GM12878 (cell line): ENCODE measurements at regions not wholly inside any gene's neighbourhood (a gene's known extent, or its start where the extent isn't known, plus 50 kb on each side); places are given as distances from the start of the nearest gene placed in this dataset.

Source experiments
- ATAC-seq: fragments of 200-7000 bp; cut with Tn5 transposase; 3 replicates; pipeline ENCODE4 v1.9.1; 2020; ENCODE audit warnings: mild to moderate bottlenecking, moderate library complexity
- BruUV-seq: library from RNA; stranded (reverse); fragments of 400-500 nt; replicated peaks from 2 replicates; lab custom pipeline; 2021; lab: Mats Ljungman, UMichigan
- CTCF ChIA-PET: fragments of 300-600 bp; sonication (Branson Sonifier 250); formaldehyde crosslinking; extraction: SDS; loops from one replicate; lab custom pipeline; 2021; ENCODE audit warnings: inconsistent platforms; lab: Yijun Ruan, JAX
- POLR2A ChIA-PET: fragments of 350-600 bp; formaldehyde crosslinking; extraction: SDS; loops from one replicate; lab custom pipeline; 2021; ENCODE audit warnings: inconsistent platforms; lab: Charles Lee
- RAD21 ChIA-PET: fragments of 300-600 bp; sonication (Branson Sonifier 250); formaldehyde crosslinking; loops from one replicate; lab custom pipeline; 2023; ENCODE audit warnings: antibody characterized with exemption; ENCODE audit not compliant: unreplicated experiment; lab: Charles Lee
- SMC1A ChIA-PET: fragments of 300-600 bp; sonication (Branson Sonifier 250); formaldehyde crosslinking; loops from one replicate; lab custom pipeline; 2023; ENCODE audit not compliant: unreplicated experiment, uncharacterized antibody; lab: Charles Lee
- DNase-seq: peaks from one replicate; pipeline ENCODE4 v3.0.0-alpha.2; 2011; ENCODE audit warnings: low read depth, low spot score
- FAIRE-seq: peaks from 3 replicates; lab custom pipeline; 2011; peaks lifted over from hg19 to GRCh38; lab: Jason Lieb, UNC
- H2AFZ ChIP-seq: 2 replicates; pipeline ENCODE4 v1.6.0; 2011; ENCODE audit warnings: low read depth, low read length, control low read depth; ENCODE audit not compliant: control insufficient read depth
- H3K27ac ChIP-seq: 2 replicates; pipeline ENCODE4 v1.5.1; 2011; ENCODE audit warnings: control low read depth; ENCODE audit not compliant: control insufficient read depth, insufficient read depth
- H3K27me3 ChIP-seq, 2 experiments: replicated peaks in 1 of 2; 2 replicates each; pipeline versions ENCODE4 v1.6.0 to v1.6.1; 2011; ENCODE audit warnings: low read length in 1 of 2; ENCODE audit not compliant: control insufficient read depth in 2 of 2, insufficient read depth in 2 of 2
- H3K36me3 ChIP-seq, 2 experiments: 2 replicates each; pipeline ENCODE4 v1.5.1; 2011; ENCODE audit warnings: low read length in 1 of 2; ENCODE audit not compliant: control insufficient read depth in 2 of 2, insufficient read depth in 2 of 2
- H3K4me1 ChIP-seq: 2 replicates; pipeline ENCODE4 v1.6.1; 2011; ENCODE audit warnings: mild to moderate bottlenecking, low read length, moderate library complexity, mixed read lengths; ENCODE audit not compliant: control insufficient read depth, insufficient read depth
- H3K4me2 ChIP-seq: 2 replicates; pipeline ENCODE4 v1.6.0; 2011; ENCODE audit warnings: control low read depth; ENCODE audit not compliant: control insufficient read depth, insufficient read depth
- H3K4me3 ChIP-seq: fragments of 200-600 bp; sonication (generic); 2 replicates; pipeline ENCODE4 v1.5.1; 2016
- H3K79me2 ChIP-seq: 2 replicates; pipeline ENCODE4 v1.6.0; 2011; ENCODE audit warnings: low read length; ENCODE audit not compliant: control insufficient read depth, insufficient read depth
- H3K9ac ChIP-seq: 2 replicates; pipeline ENCODE4 v1.8.0; 2011; ENCODE audit warnings: low read length, control low read depth, mixed read lengths; ENCODE audit not compliant: control insufficient read depth, insufficient read depth
- H3K9me3 ChIP-seq: replicated peaks from 3 replicates; pipeline ENCODE4 v1.5.1; 2011; ENCODE audit warnings: mild to moderate bottlenecking, low read length; ENCODE audit not compliant: control insufficient read depth, insufficient read depth
- H4K20me1 ChIP-seq: 2 replicates; pipeline ENCODE4 v1.6.0; 2011; ENCODE audit not compliant: control insufficient read depth, insufficient read depth
- BRCA1 ChIP-seq: IDR thresholded peaks from 2 replicates; pipeline ENCODE4 v1.6.1; 2011; ENCODE audit warnings: low read depth, low read length, improper control_type of control experiment
- EP300 ChIP-seq, 2 experiments: fragments of 150-350 bp in 1 of 2; IDR thresholded peaks; 2 replicates each; pipeline ENCODE4 v1.6.1; 2011 to 2012; ENCODE audit warnings: low read depth in 2 of 2, low read length in 2 of 2, borderline replicate concordance in 1 of 2, improper control_type of control experiment in 1 of 2, inconsistent platforms in 1 of 2; ENCODE audit not compliant: control insufficient read depth in 1 of 2
- HDAC6 ChIP-seq: fragments of 200-600 bp; sonication (generic); IDR thresholded peaks from one replicate; pipeline ENCODE4 v1.8.0; 2017; ENCODE audit warnings: antibody characterized with exemption; ENCODE audit not compliant: unreplicated experiment
- KAT2A ChIP-seq: conservative IDR thresholded peaks from 2 replicates; pipeline ENCODE4 v1.6.1; 2011; ENCODE audit warnings: low read depth, low read length; ENCODE audit not compliant: control insufficient read depth
- NR2C2 ChIP-seq: IDR thresholded peaks from 2 replicates; pipeline ENCODE4 v1.6.1; 2011; ENCODE audit warnings: borderline replicate concordance, low read depth; ENCODE audit not compliant: control insufficient read depth, insufficient read length
- RAD51 ChIP-seq: fragments of 450-650 bp; IDR thresholded peaks from 2 replicates; pipeline ENCODE4 v1.6.1; 2016; ENCODE audit warnings: moderate library complexity, mild to moderate bottlenecking, inconsistent platforms
- YY1 ChIP-seq: IDR thresholded peaks from 2 replicates; pipeline ENCODE4 v1.6.1; 2011; ENCODE audit warnings: low read depth, mild to moderate bottlenecking, low read length
- WGBS: methylation state at CpG from one replicate; pipeline ENCODE4 v1.1.6; 2016; ENCODE audit warnings: low lambda C conversion rate; ENCODE audit not compliant: insufficient replicate concordance, insufficient coverage; ENCODE audit errors: missing lambda C conversion rate; 5-methylcytosine and 5-hydroxymethylcytosine counted together
- in situ Hi-C: fragments of 300-500 bp; cut with MboI; formaldehyde crosslinking; loops from 9 replicates; pipeline ENCODE4 v1.14.3; 2018; ENCODE audit warnings: mixed read lengths
- intact Hi-C: fragments of 100-400 bp; cut with micrococcal nuclease; formaldehyde crosslinking; loops from one replicate; pipeline ENCODE4 v1.14.2; 2022; ENCODE audit not compliant: unreplicated experiment
- TF ChIP-seq, protein P1 (sequence below): fragments of 450-650 bp; IDR thresholded peaks from 2 replicates; pipeline ENCODE4 v1.6.1; 2017; ENCODE audit warnings: borderline replicate concordance
- TF ChIP-seq, protein P2 (sequence below): IDR thresholded peaks from 2 replicates; pipeline ENCODE4 v1.6.1; 2012; ENCODE audit warnings: improper control_type of control experiment, low read depth, low read length; ENCODE audit not compliant: insufficient replicate concordance

GRCh38 chr9:108456903-108457302 is 398.9 kb downstream of the ACTL7B start:
- Histone ChIP-seq H3K27me3 (no peaks in the 10 kb centered on the region), H3K9ac (no peak overlapping the region), H2AFZ (no peak overlapping the region), H3K79me2 (no peaks in the 10 kb centered on the region), H3K4me2 (no peak overlapping the region), H3K27ac (no peak overlapping the region), H3K9me3 (no peaks in the 10 kb centered on the region), H3K4me1 (no peaks in the 10 kb centered on the region), H4K20me1 (no peaks in the 10 kb centered on the region), H3K36me3 (no peaks in the 10 kb centered on the region), H3K4me3 (no peak overlapping the region)
- WGBS, result 26% methylated on average over 2 of the region's 2 CpGs
- in situ Hi-C loops (no loop called here), intact Hi-C loops (no loop called here)
- TF ChIP-seq HDAC6 (no peak), RAD51 (no peak), EP300 (IDR thresholded peaks at IDR 0.05; ENCODE audit: borderline replicate concordance in 1 of 2, control insufficient read depth in 1 of 2, low read depth in 2 of 2, low read length in 2 of 2) (no peak), BRCA1 (no peak), NR2C2 (no peak), YY1 (no peak), KAT2A (no peak)
- TF ChIP-seq, protein P1, sequence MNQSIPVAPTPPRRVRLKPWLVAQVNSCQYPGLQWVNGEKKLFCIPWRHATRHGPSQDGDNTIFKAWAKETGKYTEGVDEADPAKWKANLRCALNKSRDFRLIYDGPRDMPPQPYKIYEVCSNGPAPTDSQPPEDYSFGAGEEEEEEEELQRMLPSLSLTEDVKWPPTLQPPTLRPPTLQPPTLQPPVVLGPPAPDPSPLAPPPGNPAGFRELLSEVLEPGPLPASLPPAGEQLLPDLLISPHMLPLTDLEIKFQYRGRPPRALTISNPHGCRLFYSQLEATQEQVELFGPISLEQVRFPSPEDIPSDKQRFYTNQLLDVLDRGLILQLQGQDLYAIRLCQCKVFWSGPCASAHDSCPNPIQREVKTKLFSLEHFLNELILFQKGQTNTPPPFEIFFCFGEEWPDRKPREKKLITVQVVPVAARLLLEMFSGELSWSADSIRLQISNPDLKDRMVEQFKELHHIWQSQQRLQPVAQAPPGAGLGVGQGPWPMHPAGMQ, result no peak
- TF ChIP-seq, protein P2, sequence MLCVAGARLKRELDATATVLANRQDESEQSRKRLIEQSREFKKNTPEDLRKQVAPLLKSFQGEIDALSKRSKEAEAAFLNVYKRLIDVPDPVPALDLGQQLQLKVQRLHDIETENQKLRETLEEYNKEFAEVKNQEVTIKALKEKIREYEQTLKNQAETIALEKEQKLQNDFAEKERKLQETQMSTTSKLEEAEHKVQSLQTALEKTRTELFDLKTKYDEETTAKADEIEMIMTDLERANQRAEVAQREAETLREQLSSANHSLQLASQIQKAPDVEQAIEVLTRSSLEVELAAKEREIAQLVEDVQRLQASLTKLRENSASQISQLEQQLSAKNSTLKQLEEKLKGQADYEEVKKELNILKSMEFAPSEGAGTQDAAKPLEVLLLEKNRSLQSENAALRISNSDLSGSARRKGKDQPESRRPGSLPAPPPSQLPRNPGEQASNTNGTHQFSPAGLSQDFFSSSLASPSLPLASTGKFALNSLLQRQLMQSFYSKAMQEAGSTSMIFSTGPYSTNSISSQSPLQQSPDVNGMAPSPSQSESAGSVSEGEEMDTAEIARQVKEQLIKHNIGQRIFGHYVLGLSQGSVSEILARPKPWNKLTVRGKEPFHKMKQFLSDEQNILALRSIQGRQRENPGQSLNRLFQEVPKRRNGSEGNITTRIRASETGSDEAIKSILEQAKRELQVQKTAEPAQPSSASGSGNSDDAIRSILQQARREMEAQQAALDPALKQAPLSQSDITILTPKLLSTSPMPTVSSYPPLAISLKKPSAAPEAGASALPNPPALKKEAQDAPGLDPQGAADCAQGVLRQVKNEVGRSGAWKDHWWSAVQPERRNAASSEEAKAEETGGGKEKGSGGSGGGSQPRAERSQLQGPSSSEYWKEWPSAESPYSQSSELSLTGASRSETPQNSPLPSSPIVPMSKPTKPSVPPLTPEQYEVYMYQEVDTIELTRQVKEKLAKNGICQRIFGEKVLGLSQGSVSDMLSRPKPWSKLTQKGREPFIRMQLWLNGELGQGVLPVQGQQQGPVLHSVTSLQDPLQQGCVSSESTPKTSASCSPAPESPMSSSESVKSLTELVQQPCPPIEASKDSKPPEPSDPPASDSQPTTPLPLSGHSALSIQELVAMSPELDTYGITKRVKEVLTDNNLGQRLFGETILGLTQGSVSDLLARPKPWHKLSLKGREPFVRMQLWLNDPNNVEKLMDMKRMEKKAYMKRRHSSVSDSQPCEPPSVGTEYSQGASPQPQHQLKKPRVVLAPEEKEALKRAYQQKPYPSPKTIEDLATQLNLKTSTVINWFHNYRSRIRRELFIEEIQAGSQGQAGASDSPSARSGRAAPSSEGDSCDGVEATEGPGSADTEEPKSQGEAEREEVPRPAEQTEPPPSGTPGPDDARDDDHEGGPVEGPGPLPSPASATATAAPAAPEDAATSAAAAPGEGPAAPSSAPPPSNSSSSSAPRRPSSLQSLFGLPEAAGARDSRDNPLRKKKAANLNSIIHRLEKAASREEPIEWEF, result no peak
- SMC1A ChIA-PET, result interaction anchor here (1.6 kb wide), 1 partner anchor 9 kb away, joined by 5 read pairs; no protein-coding TSS in a partner anchor
- CTCF ChIA-PET, result interaction anchor here (1.2 to 1.4 kb wide), 2 partner anchors 8 to 54 kb away, joined by 3 read pairs; no protein-coding TSS in a partner anchor
- DNase-seq (no peak), FAIRE-seq (no peak), ATAC-seq (no peak)
- RAD21 ChIA-PET, result no interaction called here
- BruUV-seq, result no TSS peak
- POLR2A ChIA-PET, result no interaction called here
